ENCODE measurements at regions not wholly inside any gene's neighbourhood (a gene's known extent, or its start where the extent isn't known, plus 50 kb on each side); places are given as distances from the start of the nearest gene placed in this dataset.

- FAIRE-seq (no peak), DNase-seq (ENCODE audit: low spot score) (no peak)
These were observed 84.6 kb upstream of the GRAMD2B start for GRCh38 chr5:126338635-126339034.

GRCh38 chr5:126339215-126339805, 83.9 kb upstream of the GRAMD2B start:
- peak; percentile 91 for FAIRE-seq
- DNase-seq (ENCODE audit: low spot score): peak; percentile 55

GRCh38 chr5:126341906-126342630, 81.1 kb upstream of the GRAMD2B start:
- FAIRE-seq (no peak), DNase-seq (ENCODE audit: low spot score) (no peak)

- no peak for FAIRE-seq
- no peak for DNase-seq (ENCODE audit: low spot score)
These were observed 74.2 kb upstream of the GRAMD2B start for GRCh38 chr5:126348855-126349635.

GRCh38 chr5:126351153-126351552, 72.1 kb upstream of the GRAMD2B start:
- FAIRE-seq (peak; percentile 88), DNase-seq (ENCODE audit: low spot score) (peak; percentile 57)

GRCh38 chr5:126354012-126354857, 69.0 kb upstream of the GRAMD2B start:
- DNase-seq (ENCODE audit: low spot score) (peak; percentile 96), FAIRE-seq (peak; percentile 99)

GRCh38 chr5:126354858-126355731, 68.1 kb upstream of the GRAMD2B start:
- DNase-seq (ENCODE audit: low spot score) (no peak), FAIRE-seq (no peak)

- no peak for FAIRE-seq
- DNase-seq (ENCODE audit: low spot score): no peak
These were observed 67.3 kb upstream of the GRAMD2B start for GRCh38 chr5:126355940-126356339.

GRCh38 chr5:126357585-126358342, 65.4 kb upstream of the GRAMD2B start:
- no peak for FAIRE-seq
- DNase-seq (ENCODE audit: low spot score): no peak

- peak; percentile 79 for DNase-seq (ENCODE audit: low spot score)
- peak; percentile 78 for FAIRE-seq
These were observed 64.7 kb upstream of the GRAMD2B start for GRCh38 chr5:126358525-126358924.

GRCh38 chr5:126359884-126360283, 63.3 kb upstream of the GRAMD2B start:
- DNase-seq (ENCODE audit: low spot score): no peak
- no peak for FAIRE-seq

GRCh38 chr5:126360467-126360866, 62.7 kb upstream of the GRAMD2B start:
- FAIRE-seq (no peak), DNase-seq (ENCODE audit: low spot score) (no peak)

- no peak for FAIRE-seq
- no peak for DNase-seq (ENCODE audit: low spot score)
These were observed 59.6 kb upstream of the GRAMD2B start for GRCh38 chr5:126363658-126364057.

- no peak for FAIRE-seq
- DNase-seq (ENCODE audit: low spot score): no peak
These were observed 58.9 kb upstream of the GRAMD2B start for GRCh38 chr5:126364206-126364902.

GRCh38 chr5:126365446-126366198, 57.6 kb upstream of the GRAMD2B start:
- FAIRE-seq (no peak), DNase-seq (ENCODE audit: low spot score) (no peak)

- FAIRE-seq: no peak
These were observed 57.0 kb upstream of the GRAMD2B start for GRCh38 chr5:126366199-126366560.

GRCh38 chr5:126368239-126368812, 54.9 kb upstream of the GRAMD2B start:
- DNase-seq (ENCODE audit: low spot score) (no peak), FAIRE-seq (peak; percentile 49)

More at GRCh38 chr5:126366199-126366560, 57.0 kb upstream of the GRAMD2B start:
- DNase-seq (ENCODE audit: low spot score): no peak

GRCh38 chr5:126369083-126369482, 54.1 kb upstream of the GRAMD2B start:
- DNase-seq (ENCODE audit: low spot score) (no peak), FAIRE-seq (peak; percentile 11)

Measured in RCC 7860 (cell line).